ENCODE measurements at regions not wholly inside any gene's neighbourhood (a gene's known extent, or its start where the extent isn't known, plus 50 kb on each side); places are given as distances from the start of the nearest gene placed in this dataset.

DNA sequence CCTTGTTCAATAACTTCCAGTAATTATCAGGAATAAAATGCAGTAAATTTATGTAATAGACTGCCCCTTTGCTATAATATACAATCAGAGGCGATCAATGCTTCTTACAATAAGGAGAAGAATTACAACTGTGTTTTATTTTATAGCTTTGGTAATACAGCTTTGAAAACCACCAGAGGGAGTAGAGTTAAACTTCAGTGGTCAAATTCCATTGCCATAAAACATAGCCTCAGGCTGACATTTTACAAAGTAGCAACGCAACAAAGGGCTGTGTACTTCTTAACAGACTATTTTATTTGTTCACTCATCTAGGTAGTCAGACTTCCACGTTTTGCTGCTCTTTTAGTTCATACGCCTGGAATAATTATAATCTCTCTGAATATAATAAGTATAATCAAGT is 58.5 kb downstream of the TEX13C start:
- H3K4me3 ChIP-seq, result no peak overlapping the region
- no peaks in the 10 kb centered on the region for H3K36me3 ChIP-seq
- TF ChIP-seq POLR2AphosphoS5 (IDR thresholded peaks at IDR 0.05; ENCODE audit: insufficient read depth in 1 of 2, low read depth in 1 of 2), result no peak
- TF ChIP-seq, protein P1, sequence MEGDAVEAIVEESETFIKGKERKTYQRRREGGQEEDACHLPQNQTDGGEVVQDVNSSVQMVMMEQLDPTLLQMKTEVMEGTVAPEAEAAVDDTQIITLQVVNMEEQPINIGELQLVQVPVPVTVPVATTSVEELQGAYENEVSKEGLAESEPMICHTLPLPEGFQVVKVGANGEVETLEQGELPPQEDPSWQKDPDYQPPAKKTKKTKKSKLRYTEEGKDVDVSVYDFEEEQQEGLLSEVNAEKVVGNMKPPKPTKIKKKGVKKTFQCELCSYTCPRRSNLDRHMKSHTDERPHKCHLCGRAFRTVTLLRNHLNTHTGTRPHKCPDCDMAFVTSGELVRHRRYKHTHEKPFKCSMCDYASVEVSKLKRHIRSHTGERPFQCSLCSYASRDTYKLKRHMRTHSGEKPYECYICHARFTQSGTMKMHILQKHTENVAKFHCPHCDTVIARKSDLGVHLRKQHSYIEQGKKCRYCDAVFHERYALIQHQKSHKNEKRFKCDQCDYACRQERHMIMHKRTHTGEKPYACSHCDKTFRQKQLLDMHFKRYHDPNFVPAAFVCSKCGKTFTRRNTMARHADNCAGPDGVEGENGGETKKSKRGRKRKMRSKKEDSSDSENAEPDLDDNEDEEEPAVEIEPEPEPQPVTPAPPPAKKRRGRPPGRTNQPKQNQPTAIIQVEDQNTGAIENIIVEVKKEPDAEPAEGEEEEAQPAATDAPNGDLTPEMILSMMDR (IDR thresholded peaks at IDR 0.05), result no peak
- TF ChIP-seq POLR2A (IDR thresholded peaks at IDR 0.05), result no peak
- H3K27me3 ChIP-seq, result no peaks in the 10 kb centered on the region
- H3K9me3 ChIP-seq, result no peaks in the 10 kb centered on the region
- H3K27ac ChIP-seq, result no peak overlapping the region
- intact Hi-C loops (cut with DNase I), result no loop called here
- DNase-seq (ENCODE audit: extremely low spot score in 2 of 2), result no peak
- no peaks in the 10 kb centered on the region for H3K4me1 ChIP-seq

DNA sequence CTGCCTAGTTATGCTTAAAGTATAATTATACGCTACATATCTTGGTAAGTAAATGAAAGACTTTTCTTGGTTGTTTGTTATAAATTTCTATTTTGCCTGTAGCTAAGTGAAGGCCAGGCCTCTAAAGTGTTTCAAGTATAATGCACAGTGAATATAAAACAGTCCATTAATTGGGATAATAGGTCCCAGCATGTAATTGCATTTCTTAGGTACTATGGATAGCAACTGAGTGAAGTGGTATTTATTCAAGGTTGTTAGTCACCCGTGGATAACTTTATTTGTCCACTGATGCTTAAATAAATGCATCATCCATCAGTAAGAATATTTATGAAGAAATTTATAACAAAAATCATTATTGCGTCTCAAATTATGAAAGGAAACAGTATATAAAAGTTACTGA is 59.1 kb downstream of the TEX13C start:
- H3K36me3 ChIP-seq, result no peaks in the 10 kb centered on the region
- no peak for DNase-seq (ENCODE audit: extremely low spot score in 2 of 2)
- TF ChIP-seq POLR2AphosphoS5 (IDR thresholded peaks at IDR 0.05; ENCODE audit: insufficient read depth in 1 of 2, low read depth in 1 of 2) (no peak), POLR2A (IDR thresholded peaks at IDR 0.05) (no peak)
- H3K27ac ChIP-seq, result no peak overlapping the region
- no peaks in the 10 kb centered on the region for H3K27me3 ChIP-seq
- intact Hi-C loops (cut with DNase I), result no loop called here
- H3K4me1 ChIP-seq, result no peaks in the 10 kb centered on the region
- H3K4me3 ChIP-seq, result no peak overlapping the region
- H3K9me3 ChIP-seq, result no peaks in the 10 kb centered on the region

DNA sequence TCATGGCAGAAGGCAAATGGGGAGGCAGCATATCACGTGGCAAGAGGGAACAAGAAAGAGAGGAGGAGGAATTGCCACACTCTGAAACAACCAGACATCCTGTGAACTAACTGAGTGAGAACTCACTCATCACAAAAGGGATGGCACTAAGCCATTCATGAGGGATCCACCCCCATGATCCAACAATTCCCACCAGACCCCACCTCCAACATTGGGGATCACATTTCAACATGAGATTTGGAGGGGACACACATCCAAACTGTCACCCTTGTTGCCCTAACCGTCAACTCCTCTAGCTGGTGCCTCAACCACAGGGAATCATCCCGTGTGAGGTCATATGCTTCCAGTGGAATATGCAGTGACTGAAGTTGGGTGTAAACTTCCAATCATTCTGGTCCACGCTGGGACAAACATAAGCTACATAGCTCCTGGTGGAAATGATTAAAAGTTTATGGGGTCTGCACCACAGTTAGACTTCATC is 62.5 kb downstream of the TEX13C start:
- intact Hi-C loops (cut with DNase I), result no loop called here
- Histone ChIP-seq H3K36me3 (no peaks in the 10 kb centered on the region), H3K4me3 (no peak overlapping the region), H3K4me1 (no peaks in the 10 kb centered on the region), H3K9me3 (no peaks in the 10 kb centered on the region), H3K27ac (no peak overlapping the region), H3K27me3 (no peaks in the 10 kb centered on the region)
- DNase-seq (ENCODE audit: extremely low spot score in 2 of 2), result no peak
- TF ChIP-seq, protein P1 (IDR thresholded peaks at IDR 0.05), result no peak
- no peak for TF ChIP-seq POLR2AphosphoS5 (IDR thresholded peaks at IDR 0.05; ENCODE audit: insufficient read depth in 1 of 2, low read depth in 1 of 2)
- TF ChIP-seq POLR2A (IDR thresholded peaks at IDR 0.05), result no peak

DNA sequence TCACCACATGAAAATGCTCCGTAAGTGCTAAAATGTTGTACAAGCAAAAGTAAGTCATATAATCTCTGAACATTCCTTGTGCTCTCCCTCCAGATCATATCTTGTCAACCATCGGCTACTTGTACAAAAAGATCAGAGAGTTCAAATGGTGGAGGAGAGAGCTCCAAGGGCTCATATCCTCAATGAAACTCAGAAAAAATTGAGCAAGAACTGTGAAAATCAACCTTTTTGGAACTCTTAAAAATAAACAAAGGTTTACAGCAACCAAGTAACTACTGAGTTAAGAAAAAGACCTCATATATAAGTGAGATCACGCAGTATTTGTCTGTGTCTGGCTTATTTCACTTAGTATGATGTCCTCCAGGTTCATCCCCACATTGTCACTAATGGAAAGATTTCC is 63.2 kb downstream of the TEX13C start:
- Histone ChIP-seq H3K4me1 (no peaks in the 10 kb centered on the region), H3K27ac (no peak overlapping the region), H3K4me3 (no peak overlapping the region), H3K36me3 (no peaks in the 10 kb centered on the region), H3K27me3 (no peaks in the 10 kb centered on the region), H3K9me3 (no peaks in the 10 kb centered on the region)
- TF ChIP-seq POLR2AphosphoS5 (IDR thresholded peaks at IDR 0.05; ENCODE audit: insufficient read depth in 1 of 2, low read depth in 1 of 2), result no peak
- TF ChIP-seq POLR2A (IDR thresholded peaks at IDR 0.05), result no peak
- TF ChIP-seq, protein P1 (IDR thresholded peaks at IDR 0.05), result no peak
- DNase-seq (ENCODE audit: extremely low spot score in 2 of 2), result no peak
- intact Hi-C loops (cut with DNase I), result no loop called here

DNA sequence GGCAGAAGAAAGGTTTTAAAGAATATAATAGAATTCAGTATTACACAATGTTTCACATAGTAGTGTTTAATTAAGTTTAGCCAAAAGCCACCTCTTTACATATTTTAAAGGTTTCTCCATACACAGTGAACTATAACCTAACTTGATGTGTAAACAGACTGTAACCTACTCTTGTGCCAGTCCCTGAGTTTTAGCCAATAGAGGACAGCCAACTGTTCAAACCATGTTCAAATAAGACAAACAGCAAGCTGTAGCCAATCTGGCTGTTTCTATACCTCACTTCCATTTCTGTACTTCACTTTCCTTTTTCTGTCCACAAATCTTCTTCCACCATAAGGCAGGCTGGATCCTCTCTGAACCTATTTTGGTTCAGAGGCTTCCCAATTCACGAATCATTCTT is 65.2 kb downstream of the TEX13C start:
- H3K36me3 ChIP-seq, result no peaks in the 10 kb centered on the region
- intact Hi-C loops (cut with DNase I), result no loop called here
- DNase-seq (ENCODE audit: extremely low spot score in 2 of 2), result no peak
- H3K4me1 ChIP-seq, result no peaks in the 10 kb centered on the region
- no peak overlapping the region for H3K4me3 ChIP-seq
- H3K9me3 ChIP-seq, result no peaks in the 10 kb centered on the region
- H3K27ac ChIP-seq, result no peak overlapping the region
- TF ChIP-seq POLR2A (IDR thresholded peaks at IDR 0.05) (no peak), POLR2AphosphoS5 (IDR thresholded peaks at IDR 0.05; ENCODE audit: insufficient read depth in 1 of 2, low read depth in 1 of 2) (no peak)
- TF ChIP-seq, protein P1 (IDR thresholded peaks at IDR 0.05), result no peak
- H3K27me3 ChIP-seq, result no peaks in the 10 kb centered on the region
